Liver (tissue), 8 donors: ENCODE measurements at regions not wholly inside any gene's neighbourhood (a gene's known extent, or its start where the extent isn't known, plus 50 kb on each side); places are given as distances from the start of the nearest gene placed in this dataset.

Experiments
- DNase-seq: peaks from one replicate; pipeline ENCODE4 v3.0.0-alpha.2; 2017; ENCODE audit warnings: low spot score
- H3K27ac ChIP-seq, 2 donors: one replicate each; pipeline ENCODE4 v1.7.0; 2013; ENCODE audit warnings: inconsistent platforms in 2 of 2, low read length in 2 of 2, control low read depth in 1 of 2, low read depth in 1 of 2, mild to moderate bottlenecking in 1 of 2
- H3K27me3 ChIP-seq, 4 donors: one replicate each; pipeline versions ENCODE4 v1.6.1 to v1.7.0; 2013; ENCODE audit warnings: low read length in 3 of 4, inconsistent platforms in 1 of 4, mild to moderate bottlenecking in 1 of 4, moderate library complexity in 1 of 4; ENCODE audit not compliant: control insufficient read depth in 4 of 4, insufficient read depth in 4 of 4
- H3K36me3 ChIP-seq, 4 donors: one replicate each; pipeline versions ENCODE4 v1.6.1 to v1.7.0; 2013; ENCODE audit warnings: low read length in 3 of 4, mild to moderate bottlenecking in 3 of 4, low read depth in 1 of 4, moderate library complexity in 1 of 4; ENCODE audit not compliant: control insufficient read depth in 4 of 4, insufficient read depth in 3 of 4
- H3K4me1 ChIP-seq, 4 donors: one replicate each; pipeline versions ENCODE4 v1.6.1 to v1.7.0; 2013; ENCODE audit warnings: low read length in 3 of 4, mild to moderate bottlenecking in 3 of 4, moderate library complexity in 1 of 4; ENCODE audit not compliant: control insufficient read depth in 4 of 4, insufficient read depth in 4 of 4
- H3K4me3 ChIP-seq, 3 donors: one replicate each; pipeline versions ENCODE4 v1.6.1 to v1.7.0; 2013; ENCODE audit warnings: low read length in 3 of 3, control low read depth in 1 of 3, low read depth in 1 of 3, mild to moderate bottlenecking in 1 of 3
- H3K9ac ChIP-seq, 2 donors: one replicate each; pipeline ENCODE4 v1.7.0; 2013; ENCODE audit warnings: low read length in 2 of 2, mild to moderate bottlenecking in 2 of 2, moderate library complexity in 2 of 2, control low read depth in 1 of 2, low read depth in 1 of 2
- H3K9me3 ChIP-seq, 4 donors: one replicate each; pipeline versions ENCODE4 v1.6.1 to v1.7.0; 2013; ENCODE audit warnings: low read length in 3 of 4; ENCODE audit not compliant: control insufficient read depth in 4 of 4
- CTCF ChIP-seq: fragments of 150-350 bp; IDR thresholded peaks from 2 replicates; pipeline ENCODE4 v1.5.1; 2017; ENCODE audit warnings: improper control_type of control experiment, low read depth, low read length; ENCODE audit not compliant: missing input control
- EGR1 ChIP-seq, 2 donors: IDR thresholded peaks; 2 replicates each; pipeline ENCODE4 v1.6.1; 2016 to 2018; ENCODE audit warnings: antibody characterized with exemption in 2 of 2, low read depth in 2 of 2
- FOXA1 ChIP-seq: IDR thresholded peaks from 2 replicates; pipeline ENCODE4 v1.6.1; 2016; ENCODE audit warnings: antibody characterized with exemption
- GABPA ChIP-seq, 2 donors: IDR thresholded peaks in 1 of 2; conservative IDR thresholded peaks in 1 of 2; 2 replicates each; pipeline ENCODE4 v1.6.1; 2016; ENCODE audit warnings: antibody characterized with exemption in 2 of 2, mild to moderate bottlenecking in 1 of 2, moderate library complexity in 1 of 2
- HNF4A ChIP-seq, 2 donors: conservative IDR thresholded peaks; 2 replicates each; pipeline ENCODE4 v1.6.1; 2016; ENCODE audit warnings: antibody characterized with exemption in 2 of 2, mild to moderate bottlenecking in 2 of 2
- HNF4G ChIP-seq: IDR thresholded peaks from 2 replicates; pipeline ENCODE4 v1.6.1; 2016; ENCODE audit warnings: antibody characterized with exemption
- JUND ChIP-seq, 2 donors: IDR thresholded peaks; 2 replicates each; pipeline ENCODE4 v1.6.1; 2016; ENCODE audit warnings: antibody characterized with exemption in 2 of 2
- MAX ChIP-seq: IDR thresholded peaks from 2 replicates; pipeline ENCODE4 v1.6.1; 2016; ENCODE audit warnings: antibody characterized with exemption
- RXRA ChIP-seq, 2 donors: IDR thresholded peaks; 2 replicates each; pipeline ENCODE4 v1.6.1; 2017 to 2018; ENCODE audit warnings: antibody characterized with exemption in 2 of 2, mild to moderate bottlenecking in 1 of 2
- YY1 ChIP-seq: IDR thresholded peaks from 2 replicates; pipeline ENCODE4 v1.6.1; 2016; ENCODE audit warnings: antibody characterized with exemption, mild to moderate bottlenecking
- WGBS: extraction: QIAGEN DNeasy Blood & Tissue Kit; methylation state at CpG from one replicate; pipeline ENCODE4 v1.1.7; 2013; 5-methylcytosine and 5-hydroxymethylcytosine counted together
- TF ChIP-seq, protein P1 (sequence below): IDR thresholded peaks from 2 replicates; pipeline ENCODE4 v1.6.1; 2016; ENCODE audit warnings: antibody characterized with exemption
- TF ChIP-seq, protein P2 (sequence below): IDR thresholded peaks from 2 replicates; pipeline ENCODE4 v1.6.1; 2016; ENCODE audit warnings: antibody characterized with exemption
- donor health status: healthy.
- donor health status: healthy.
- donor health status: healthy.
- donor health status: healthy.
- donor health status: healthy.

- Histone ChIP-seq H3K27ac (no peak overlapping the region), H3K9me3 (no peaks in the 10 kb centered on the region), H3K36me3 (no peaks in the 10 kb centered on the region), H3K4me1 (no peaks in the 10 kb centered on the region), H3K27me3 (no peaks in the 10 kb centered on the region), H3K9ac (no peak overlapping the region), H3K4me3 (no peak overlapping the region)
- TF ChIP-seq, protein P1, sequence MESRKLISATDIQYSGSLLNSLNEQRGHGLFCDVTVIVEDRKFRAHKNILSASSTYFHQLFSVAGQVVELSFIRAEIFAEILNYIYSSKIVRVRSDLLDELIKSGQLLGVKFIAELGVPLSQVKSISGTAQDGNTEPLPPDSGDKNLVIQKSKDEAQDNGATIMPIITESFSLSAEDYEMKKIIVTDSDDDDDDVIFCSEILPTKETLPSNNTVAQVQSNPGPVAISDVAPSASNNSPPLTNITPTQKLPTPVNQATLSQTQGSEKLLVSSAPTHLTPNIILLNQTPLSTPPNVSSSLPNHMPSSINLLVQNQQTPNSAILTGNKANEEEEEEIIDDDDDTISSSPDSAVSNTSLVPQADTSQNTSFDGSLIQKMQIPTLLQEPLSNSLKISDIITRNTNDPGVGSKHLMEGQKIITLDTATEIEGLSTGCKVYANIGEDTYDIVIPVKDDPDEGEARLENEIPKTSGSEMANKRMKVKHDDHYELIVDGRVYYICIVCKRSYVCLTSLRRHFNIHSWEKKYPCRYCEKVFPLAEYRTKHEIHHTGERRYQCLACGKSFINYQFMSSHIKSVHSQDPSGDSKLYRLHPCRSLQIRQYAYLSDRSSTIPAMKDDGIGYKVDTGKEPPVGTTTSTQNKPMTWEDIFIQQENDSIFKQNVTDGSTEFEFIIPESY: no peak
- no peak for TF ChIP-seq EGR1 (IDR thresholded peaks at IDR 0.05; ENCODE audit: low read depth in 2 of 2)
- TF ChIP-seq JUND (IDR thresholded peaks at IDR 0.05): no peak
- TF ChIP-seq, protein P2, sequence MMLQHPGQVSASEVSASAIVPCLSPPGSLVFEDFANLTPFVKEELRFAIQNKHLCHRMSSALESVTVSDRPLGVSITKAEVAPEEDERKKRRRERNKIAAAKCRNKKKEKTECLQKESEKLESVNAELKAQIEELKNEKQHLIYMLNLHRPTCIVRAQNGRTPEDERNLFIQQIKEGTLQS: no peak
- TF ChIP-seq YY1: no peak
- TF ChIP-seq GABPA (IDR thresholded peaks at IDR 0.05 in 1 of 2, conservative IDR thresholded peaks at IDR 0.05 in 1 of 2): no peak
- no peak for DNase-seq
- WGBS: 15% methylated on average over 1 of the region's 1 CpG
Measured at GRCh38 chr4:137384476-137384875, 147.8 kb downstream of the PCDH18 start.

- WGBS: 60% methylated on average over 1 of the region's 1 CpG
- Histone ChIP-seq H3K27ac (no peak overlapping the region), H3K27me3 (no peaks in the 10 kb centered on the region), H3K4me3 (no peak overlapping the region), H3K9me3 (no peaks in the 10 kb centered on the region), H3K36me3 (no peaks in the 10 kb centered on the region), H3K9ac (no peak overlapping the region), H3K4me1 (no peaks in the 10 kb centered on the region)
- no peak for TF ChIP-seq HNF4G
- DNase-seq: no peak
Measured at GRCh38 chr4:137378821-137379220, 153.5 kb downstream of the PCDH18 start.

DNA sequence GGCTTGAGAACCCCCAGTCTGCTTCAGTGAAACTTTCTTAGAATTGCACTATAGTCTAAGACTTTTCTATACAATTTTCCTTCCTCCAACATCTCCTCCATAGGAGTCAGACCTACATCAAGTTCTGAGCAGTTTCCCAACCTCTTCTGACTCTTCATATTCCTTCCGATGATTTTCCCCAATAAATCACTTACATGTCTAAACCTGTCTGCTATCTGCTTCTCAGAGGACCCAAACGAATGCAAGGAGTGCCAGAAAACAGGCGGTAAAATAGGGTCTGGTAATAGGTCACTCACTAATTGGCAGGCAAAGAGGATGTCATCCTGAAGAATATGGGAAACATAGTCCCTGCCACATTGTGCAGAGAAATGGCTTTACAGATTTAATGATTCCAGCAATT is 153.9 kb downstream of the PCDH18 start:
- Histone ChIP-seq H3K9ac (no peak overlapping the region), H3K4me1 (no peaks in the 10 kb centered on the region), H3K4me3 (no peak overlapping the region), H3K36me3 (no peaks in the 10 kb centered on the region), H3K9me3 (no peaks in the 10 kb centered on the region), H3K27ac (no peak overlapping the region), H3K27me3 (no peaks in the 10 kb centered on the region)
- DNase-seq: no peak
- TF ChIP-seq FOXA1 (no peak), GABPA (IDR thresholded peaks at IDR 0.05 in 1 of 2, conservative IDR thresholded peaks at IDR 0.05 in 1 of 2) (no peak), HNF4A (conservative IDR thresholded peaks at IDR 0.05) (no peak), MAX (no peak)
- 78% methylated on average over 3 of the region's 3 CpGs for WGBS

DNA sequence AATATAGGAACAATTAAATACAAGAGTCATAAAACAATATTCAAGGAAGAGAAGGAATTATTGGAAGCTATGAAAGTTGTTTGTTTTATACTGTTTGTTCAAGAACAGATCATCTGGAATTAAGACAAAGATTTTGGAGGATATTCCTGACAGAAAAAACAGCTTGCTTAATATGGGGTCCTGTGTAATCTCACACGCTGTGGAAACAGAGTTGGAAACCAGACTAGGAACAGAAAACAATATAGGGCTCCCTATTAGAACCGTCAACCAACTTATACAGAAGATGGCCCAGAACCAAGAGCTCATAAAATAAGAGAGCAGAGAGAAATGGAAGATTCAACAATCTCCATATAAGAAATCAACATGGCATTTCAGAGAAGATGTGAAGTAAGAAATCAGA is 156.0 kb downstream of the PCDH18 start:
- H3K27ac ChIP-seq: no peak overlapping the region
- no peaks in the 10 kb centered on the region for H3K9me3 ChIP-seq
- H3K36me3 ChIP-seq: no peaks in the 10 kb centered on the region
- no peaks in the 10 kb centered on the region for H3K4me1 ChIP-seq
- H3K9ac ChIP-seq: no peak overlapping the region
- no peaks in the 10 kb centered on the region for H3K27me3 ChIP-seq
- no peak overlapping the region for H3K4me3 ChIP-seq
- DNase-seq: no peak
- 65% methylated on average over 2 of the region's 2 CpGs for WGBS
- no peak for TF ChIP-seq GABPA (IDR thresholded peaks at IDR 0.05 in 1 of 2, conservative IDR thresholded peaks at IDR 0.05 in 1 of 2)
- TF ChIP-seq EGR1 (IDR thresholded peaks at IDR 0.05; ENCODE audit: low read depth in 2 of 2): no peak
- no peak for TF ChIP-seq JUND (IDR thresholded peaks at IDR 0.05)
- no peak for TF ChIP-seq MAX
- TF ChIP-seq, protein P1: no peak
- TF ChIP-seq CTCF: no peak
- TF ChIP-seq RXRA (IDR thresholded peaks at IDR 0.05): no peak
- TF ChIP-seq, protein P2: no peak
